MCF 10A (cell line): ENCODE measurements at regions not wholly inside any gene's neighbourhood (a gene's known extent, or its start where the extent isn't known, plus 50 kb on each side); places are given as distances from the start of the nearest gene placed in this dataset.

Experiments used
- BruUV-seq: library from RNA; stranded (reverse); fragments of 400-500 nt; replicated peaks from 2 replicates; lab custom pipeline; 2021; lab: Mats Ljungman, UMichigan
- CTCF ChIA-PET: fragments of 300-600 bp; sonication (Branson Sonifier 250); formaldehyde crosslinking; extraction: SDS; loops from one replicate; lab custom pipeline; 2021; ENCODE audit warnings: antibody characterized with exemption, inconsistent platforms; lab: Yijun Ruan, JAX
- POLR2A ChIA-PET: fragments of 300-600, 350-650 bp; sonication (Branson Sonifier 250); formaldehyde crosslinking; extraction: SDS; loops from one replicate; lab custom pipeline; 2020; ENCODE audit warnings: antibody characterized with exemption, inconsistent platforms; lab: Yijun Ruan, JAX
- DNase-seq: peaks from one replicate; pipeline ENCODE4 v3.0.0-alpha.2; 2018; ENCODE audit not compliant: unreplicated experiment
- H3K27ac Mint-ChIP-seq: one replicate; pipeline ENCODE4 v1.8.0; 2022; ENCODE audit warnings: mild to moderate bottlenecking, low read depth, mixed read lengths; ENCODE audit not compliant: unreplicated experiment
- H3K27me3 Mint-ChIP-seq: one replicate; pipeline ENCODE4 v1.8.0; 2022; ENCODE audit warnings: mixed read lengths; ENCODE audit not compliant: insufficient read depth, unreplicated experiment
- H3K36me3 Mint-ChIP-seq: one replicate; pipeline ENCODE4 v1.8.0; 2022; ENCODE audit warnings: mild to moderate bottlenecking, moderate library complexity, mixed read lengths; ENCODE audit not compliant: insufficient read depth, unreplicated experiment
- H3K4me1 Mint-ChIP-seq: one replicate; pipeline ENCODE4 v1.8.0; 2022; ENCODE audit warnings: mixed read lengths; ENCODE audit not compliant: insufficient read depth, unreplicated experiment
- H3K4me3 Mint-ChIP-seq: one replicate; pipeline ENCODE4 v1.8.0; 2022; ENCODE audit warnings: mild to moderate bottlenecking, moderate library complexity, mixed read lengths; ENCODE audit not compliant: unreplicated experiment
- H3K9me3 Mint-ChIP-seq: one replicate; pipeline ENCODE4 v1.8.0; 2022; ENCODE audit warnings: mixed read lengths; ENCODE audit not compliant: unreplicated experiment
- CTCF ChIP-seq: fragments of 200-600 bp; IDR thresholded peaks from one replicate; pipeline ENCODE4 v1.8.0; 2022; ENCODE audit warnings: antibody characterized with exemption, mild to moderate bottlenecking; ENCODE audit not compliant: unreplicated experiment
- intact Hi-C: fragments of 100-400 bp; cut with micrococcal nuclease; formaldehyde crosslinking; loops from 2 replicates; pipeline ENCODE4 v1.14.1; 2022

DNA sequence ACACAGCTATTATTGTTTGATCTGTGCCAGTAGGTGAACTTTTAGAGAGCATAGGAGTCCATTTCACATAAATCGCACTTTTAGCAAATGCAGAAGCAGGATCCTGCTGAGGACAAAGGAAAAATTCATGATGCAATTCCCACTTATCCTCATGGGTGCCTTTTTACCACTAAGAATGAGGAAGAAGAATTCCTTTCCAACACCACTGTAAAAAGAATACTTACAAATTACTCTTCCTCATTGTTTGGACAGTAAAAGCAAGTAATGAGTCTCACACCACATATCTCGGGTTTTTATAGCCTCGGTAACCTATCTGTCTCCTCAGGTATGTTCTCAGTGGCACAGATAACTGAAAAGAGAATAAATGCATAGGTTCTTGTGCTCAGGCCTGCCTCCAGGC, 238.5 kb downstream of the MTX2 start:
- Mint-ChIP-seq H3K4me3 (no peak overlapping the region), H3K4me1 (peaks cover 4% of the 10 kb centered on the region), H3K27me3 (no peaks in the 10 kb centered on the region), H3K36me3 (no peaks in the 10 kb centered on the region), H3K27ac (no peak overlapping the region), H3K9me3 (no peaks in the 10 kb centered on the region)
- intact Hi-C loops = no loop called here
- DNase-seq = no peak
- ChIA-PET CTCF (no interaction called here), POLR2A (no interaction called here)
- no peak for TF ChIP-seq CTCF
- no TSS peak for BruUV-seq

DNA sequence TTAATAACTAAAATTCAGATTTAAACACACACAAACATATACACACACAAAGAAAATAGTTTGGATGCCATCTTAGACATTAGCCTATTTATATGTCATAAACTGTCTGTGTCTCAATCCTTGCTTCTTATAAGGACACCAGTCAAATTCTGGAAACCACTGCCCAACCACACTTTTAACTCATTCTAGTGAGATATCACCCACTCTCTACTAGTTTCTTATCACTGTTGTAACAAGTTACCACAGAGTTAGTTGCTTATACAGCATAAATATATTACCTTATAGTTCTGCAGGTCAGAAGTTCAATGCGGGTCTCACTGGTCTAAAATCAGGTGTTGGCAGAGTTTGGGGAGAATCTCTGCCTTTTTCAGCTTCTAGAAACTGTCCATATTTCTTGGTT, 239.1 kb downstream of the MTX2 start:
- H3K27me3 Mint-ChIP-seq = no peaks in the 10 kb centered on the region
- no peak overlapping the region for H3K27ac Mint-ChIP-seq
- BruUV-seq = no TSS peak
- H3K9me3 Mint-ChIP-seq = peaks cover 2% of the 10 kb centered on the region
- H3K4me1 Mint-ChIP-seq = peaks cover 4% of the 10 kb centered on the region
- ChIA-PET CTCF (no interaction called here), POLR2A (no interaction called here)
- no peak overlapping the region for H3K4me3 Mint-ChIP-seq
- DNase-seq = no peak
- no peaks in the 10 kb centered on the region for H3K36me3 Mint-ChIP-seq
- intact Hi-C loops = no loop called here
- TF ChIP-seq CTCF = no peak

DNA sequence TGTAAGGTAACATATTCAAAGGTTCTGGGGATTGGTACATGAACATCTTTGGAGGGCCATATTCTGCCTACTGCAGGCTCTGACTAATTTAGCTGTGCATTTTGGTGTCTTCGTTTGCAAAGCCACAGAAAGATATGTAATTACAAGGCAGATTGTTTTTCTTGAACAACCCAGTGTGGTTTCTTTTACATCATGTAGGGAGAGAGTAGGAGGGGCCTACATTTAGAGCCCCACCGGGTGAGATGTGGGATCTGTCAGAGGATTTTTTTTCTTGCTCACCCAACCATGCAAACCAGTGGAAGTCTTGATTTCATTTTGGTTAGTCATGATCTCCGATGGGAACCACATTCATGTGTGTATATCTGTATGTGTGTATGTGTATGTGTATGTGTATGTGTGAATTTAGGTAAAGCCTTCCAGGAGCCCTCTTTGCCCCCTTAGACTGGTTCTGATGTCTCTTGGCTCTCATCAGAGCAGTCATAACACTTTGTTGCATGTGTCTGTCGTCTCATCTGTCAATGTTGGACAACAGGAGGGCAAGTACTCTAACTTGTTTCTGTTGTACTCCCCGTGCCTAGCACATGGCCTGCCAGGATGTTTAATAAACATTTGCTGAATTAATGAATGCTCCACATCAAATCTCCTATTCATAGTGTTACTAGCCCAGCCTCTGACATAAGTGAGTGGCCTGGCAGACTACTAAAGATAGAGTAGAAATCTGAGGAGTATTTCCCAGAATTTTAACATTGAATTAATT, 239.9 kb downstream of the MTX2 start:
- H3K9me3 Mint-ChIP-seq = peaks cover 7% of the 10 kb centered on the region
- no peaks in the 10 kb centered on the region for H3K36me3 Mint-ChIP-seq
- no peak for TF ChIP-seq CTCF
- H3K4me1 Mint-ChIP-seq = peaks cover 4% of the 10 kb centered on the region
- no peak overlapping the region for H3K27ac Mint-ChIP-seq
- no peak for DNase-seq
- no TSS peak for BruUV-seq
- intact Hi-C loops = no loop called here
- ChIA-PET CTCF (no interaction called here), POLR2A (interaction anchor here (0.8 kb wide), 1 partner anchor 207 kb away, joined by 3 read pairs; no protein-coding TSS in a partner anchor)
- no peaks in the 10 kb centered on the region for H3K27me3 Mint-ChIP-seq
- H3K4me3 Mint-ChIP-seq = no peak overlapping the region

DNA sequence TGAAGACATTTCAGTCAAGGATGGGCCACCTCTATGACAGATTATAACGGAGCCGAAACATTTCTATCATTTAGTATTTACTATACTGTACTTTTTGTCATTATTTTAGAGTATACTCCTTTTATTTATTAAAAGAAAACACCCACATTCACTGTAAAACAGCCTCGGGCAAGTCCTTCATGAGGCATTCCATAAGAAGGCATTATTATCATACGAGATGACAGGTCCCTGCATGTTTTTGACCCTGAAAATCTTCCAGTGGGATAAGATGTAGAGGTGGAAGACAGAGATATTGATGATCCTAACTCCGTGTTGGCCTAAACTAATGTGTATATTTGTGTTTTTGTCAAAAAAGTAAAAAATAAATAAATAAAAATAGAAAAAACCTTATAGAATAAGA, 245.0 kb downstream of the MTX2 start:
- no peak overlapping the region for H3K4me3 Mint-ChIP-seq
- no peak overlapping the region for H3K27ac Mint-ChIP-seq
- peaks cover 7% of the 10 kb centered on the region for H3K9me3 Mint-ChIP-seq
- no peak for TF ChIP-seq CTCF
- intact Hi-C loops = no loop called here
- peaks cover 3% of the 10 kb centered on the region for H3K4me1 Mint-ChIP-seq
- ChIA-PET CTCF (interaction anchor here (0.6 to 1.2 kb wide), 2 partner anchors 15 to 819 kb away, joined by 3 to 4 read pairs; no protein-coding TSS in a partner anchor), POLR2A (interaction anchor here (1.0 to 1.9 kb wide), 5 partner anchors 10 to 23 kb away, joined by 3 to 6 read pairs (median 4); no protein-coding TSS in a partner anchor)
- H3K27me3 Mint-ChIP-seq = no peaks in the 10 kb centered on the region
- H3K36me3 Mint-ChIP-seq = no peaks in the 10 kb centered on the region
- BruUV-seq = no TSS peak
- no peak for DNase-seq
